ENCODE measurements at regions not wholly inside any gene's neighbourhood (a gene's known extent, or its start where the extent isn't known, plus 50 kb on each side); places are given as distances from the start of the nearest gene placed in this dataset.

DNA sequence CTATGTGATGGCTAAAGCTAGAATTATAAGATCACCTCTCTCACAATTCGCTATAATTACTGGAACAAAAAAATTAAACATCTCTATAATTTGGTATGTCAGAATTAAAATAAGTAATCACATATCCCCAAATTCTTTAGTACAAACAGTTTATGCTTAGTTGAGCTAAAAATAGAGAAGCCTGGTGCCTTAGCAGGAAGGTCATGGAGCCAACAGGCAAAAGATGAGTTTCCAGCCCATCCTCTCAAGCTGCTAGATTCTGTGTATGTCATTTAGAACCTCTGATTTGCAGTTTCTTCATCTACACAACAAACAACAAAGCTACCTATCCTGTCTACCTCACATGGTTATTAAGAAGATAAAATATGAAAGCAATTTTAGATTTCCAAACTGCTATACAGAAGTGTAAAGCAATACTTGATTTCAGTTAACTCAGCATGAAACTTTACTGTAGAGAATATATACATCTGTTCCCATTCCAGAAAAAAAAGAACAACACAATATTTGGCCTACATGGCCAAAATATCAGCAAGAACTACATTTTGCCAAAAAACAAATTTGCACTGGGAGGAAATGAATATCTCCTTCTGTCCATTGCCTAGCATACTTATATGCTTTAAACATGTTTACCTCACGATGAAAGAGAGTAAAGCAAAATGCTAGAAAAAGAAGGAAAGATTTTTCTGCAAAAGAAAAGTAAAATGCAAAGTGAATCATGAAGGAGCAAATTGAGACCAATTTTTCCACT, 294.0 kb upstream of the MIR17HG start (continued):
- TF ChIP-seq GABPB1 (CRISPR knock-in tag; IDR thresholded peaks at IDR 0.05): no peak
- no peak for TF ChIP-seq NR3C1 (CRISPR knock-in tag; conservative IDR thresholded peaks at IDR 0.05; ENCODE audit: low read depth)
- TF ChIP-seq, protein P1, sequence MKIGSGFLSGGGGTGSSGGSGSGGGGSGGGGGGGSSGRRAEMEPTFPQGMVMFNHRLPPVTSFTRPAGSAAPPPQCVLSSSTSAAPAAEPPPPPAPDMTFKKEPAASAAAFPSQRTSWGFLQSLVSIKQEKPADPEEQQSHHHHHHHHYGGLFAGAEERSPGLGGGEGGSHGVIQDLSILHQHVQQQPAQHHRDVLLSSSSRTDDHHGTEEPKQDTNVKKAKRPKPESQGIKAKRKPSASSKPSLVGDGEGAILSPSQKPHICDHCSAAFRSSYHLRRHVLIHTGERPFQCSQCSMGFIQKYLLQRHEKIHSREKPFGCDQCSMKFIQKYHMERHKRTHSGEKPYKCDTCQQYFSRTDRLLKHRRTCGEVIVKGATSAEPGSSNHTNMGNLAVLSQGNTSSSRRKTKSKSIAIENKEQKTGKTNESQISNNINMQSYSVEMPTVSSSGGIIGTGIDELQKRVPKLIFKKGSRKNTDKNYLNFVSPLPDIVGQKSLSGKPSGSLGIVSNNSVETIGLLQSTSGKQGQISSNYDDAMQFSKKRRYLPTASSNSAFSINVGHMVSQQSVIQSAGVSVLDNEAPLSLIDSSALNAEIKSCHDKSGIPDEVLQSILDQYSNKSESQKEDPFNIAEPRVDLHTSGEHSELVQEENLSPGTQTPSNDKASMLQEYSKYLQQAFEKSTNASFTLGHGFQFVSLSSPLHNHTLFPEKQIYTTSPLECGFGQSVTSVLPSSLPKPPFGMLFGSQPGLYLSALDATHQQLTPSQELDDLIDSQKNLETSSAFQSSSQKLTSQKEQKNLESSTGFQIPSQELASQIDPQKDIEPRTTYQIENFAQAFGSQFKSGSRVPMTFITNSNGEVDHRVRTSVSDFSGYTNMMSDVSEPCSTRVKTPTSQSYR (CRISPR knock-in tag; IDR thresholded peaks at IDR 0.05): no peak
- TF ChIP-seq, protein P2, sequence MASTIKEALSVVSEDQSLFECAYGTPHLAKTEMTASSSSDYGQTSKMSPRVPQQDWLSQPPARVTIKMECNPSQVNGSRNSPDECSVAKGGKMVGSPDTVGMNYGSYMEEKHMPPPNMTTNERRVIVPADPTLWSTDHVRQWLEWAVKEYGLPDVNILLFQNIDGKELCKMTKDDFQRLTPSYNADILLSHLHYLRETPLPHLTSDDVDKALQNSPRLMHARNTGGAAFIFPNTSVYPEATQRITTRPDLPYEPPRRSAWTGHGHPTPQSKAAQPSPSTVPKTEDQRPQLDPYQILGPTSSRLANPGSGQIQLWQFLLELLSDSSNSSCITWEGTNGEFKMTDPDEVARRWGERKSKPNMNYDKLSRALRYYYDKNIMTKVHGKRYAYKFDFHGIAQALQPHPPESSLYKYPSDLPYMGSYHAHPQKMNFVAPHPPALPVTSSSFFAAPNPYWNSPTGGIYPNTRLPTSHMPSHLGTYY (CRISPR knock-in tag; IDR thresholded peaks at IDR 0.05): no peak
- no peak for TF ChIP-seq NR2C2 (CRISPR knock-in tag; IDR thresholded peaks at IDR 0.05)
- TF ChIP-seq, protein P3, sequence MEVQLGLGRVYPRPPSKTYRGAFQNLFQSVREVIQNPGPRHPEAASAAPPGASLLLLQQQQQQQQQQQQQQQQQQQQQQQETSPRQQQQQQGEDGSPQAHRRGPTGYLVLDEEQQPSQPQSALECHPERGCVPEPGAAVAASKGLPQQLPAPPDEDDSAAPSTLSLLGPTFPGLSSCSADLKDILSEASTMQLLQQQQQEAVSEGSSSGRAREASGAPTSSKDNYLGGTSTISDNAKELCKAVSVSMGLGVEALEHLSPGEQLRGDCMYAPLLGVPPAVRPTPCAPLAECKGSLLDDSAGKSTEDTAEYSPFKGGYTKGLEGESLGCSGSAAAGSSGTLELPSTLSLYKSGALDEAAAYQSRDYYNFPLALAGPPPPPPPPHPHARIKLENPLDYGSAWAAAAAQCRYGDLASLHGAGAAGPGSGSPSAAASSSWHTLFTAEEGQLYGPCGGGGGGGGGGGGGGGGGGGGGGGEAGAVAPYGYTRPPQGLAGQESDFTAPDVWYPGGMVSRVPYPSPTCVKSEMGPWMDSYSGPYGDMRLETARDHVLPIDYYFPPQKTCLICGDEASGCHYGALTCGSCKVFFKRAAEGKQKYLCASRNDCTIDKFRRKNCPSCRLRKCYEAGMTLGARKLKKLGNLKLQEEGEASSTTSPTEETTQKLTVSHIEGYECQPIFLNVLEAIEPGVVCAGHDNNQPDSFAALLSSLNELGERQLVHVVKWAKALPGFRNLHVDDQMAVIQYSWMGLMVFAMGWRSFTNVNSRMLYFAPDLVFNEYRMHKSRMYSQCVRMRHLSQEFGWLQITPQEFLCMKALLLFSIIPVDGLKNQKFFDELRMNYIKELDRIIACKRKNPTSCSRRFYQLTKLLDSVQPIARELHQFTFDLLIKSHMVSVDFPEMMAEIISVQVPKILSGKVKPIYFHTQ (CRISPR knock-in tag; IDR thresholded peaks at IDR 0.05): no peak
- TF ChIP-seq, protein P4, sequence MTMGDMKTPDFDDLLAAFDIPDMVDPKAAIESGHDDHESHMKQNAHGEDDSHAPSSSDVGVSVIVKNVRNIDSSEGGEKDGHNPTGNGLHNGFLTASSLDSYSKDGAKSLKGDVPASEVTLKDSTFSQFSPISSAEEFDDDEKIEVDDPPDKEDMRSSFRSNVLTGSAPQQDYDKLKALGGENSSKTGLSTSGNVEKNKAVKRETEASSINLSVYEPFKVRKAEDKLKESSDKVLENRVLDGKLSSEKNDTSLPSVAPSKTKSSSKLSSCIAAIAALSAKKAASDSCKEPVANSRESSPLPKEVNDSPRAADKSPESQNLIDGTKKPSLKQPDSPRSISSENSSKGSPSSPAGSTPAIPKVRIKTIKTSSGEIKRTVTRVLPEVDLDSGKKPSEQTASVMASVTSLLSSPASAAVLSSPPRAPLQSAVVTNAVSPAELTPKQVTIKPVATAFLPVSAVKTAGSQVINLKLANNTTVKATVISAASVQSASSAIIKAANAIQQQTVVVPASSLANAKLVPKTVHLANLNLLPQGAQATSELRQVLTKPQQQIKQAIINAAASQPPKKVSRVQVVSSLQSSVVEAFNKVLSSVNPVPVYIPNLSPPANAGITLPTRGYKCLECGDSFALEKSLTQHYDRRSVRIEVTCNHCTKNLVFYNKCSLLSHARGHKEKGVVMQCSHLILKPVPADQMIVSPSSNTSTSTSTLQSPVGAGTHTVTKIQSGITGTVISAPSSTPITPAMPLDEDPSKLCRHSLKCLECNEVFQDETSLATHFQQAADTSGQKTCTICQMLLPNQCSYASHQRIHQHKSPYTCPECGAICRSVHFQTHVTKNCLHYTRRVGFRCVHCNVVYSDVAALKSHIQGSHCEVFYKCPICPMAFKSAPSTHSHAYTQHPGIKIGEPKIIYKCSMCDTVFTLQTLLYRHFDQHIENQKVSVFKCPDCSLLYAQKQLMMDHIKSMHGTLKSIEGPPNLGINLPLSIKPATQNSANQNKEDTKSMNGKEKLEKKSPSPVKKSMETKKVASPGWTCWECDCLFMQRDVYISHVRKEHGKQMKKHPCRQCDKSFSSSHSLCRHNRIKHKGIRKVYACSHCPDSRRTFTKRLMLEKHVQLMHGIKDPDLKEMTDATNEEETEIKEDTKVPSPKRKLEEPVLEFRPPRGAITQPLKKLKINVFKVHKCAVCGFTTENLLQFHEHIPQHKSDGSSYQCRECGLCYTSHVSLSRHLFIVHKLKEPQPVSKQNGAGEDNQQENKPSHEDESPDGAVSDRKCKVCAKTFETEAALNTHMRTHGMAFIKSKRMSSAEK (CRISPR knock-in tag; IDR thresholded peaks at IDR 0.05; ENCODE audit: borderline replicate concordance): no peak

DNA sequence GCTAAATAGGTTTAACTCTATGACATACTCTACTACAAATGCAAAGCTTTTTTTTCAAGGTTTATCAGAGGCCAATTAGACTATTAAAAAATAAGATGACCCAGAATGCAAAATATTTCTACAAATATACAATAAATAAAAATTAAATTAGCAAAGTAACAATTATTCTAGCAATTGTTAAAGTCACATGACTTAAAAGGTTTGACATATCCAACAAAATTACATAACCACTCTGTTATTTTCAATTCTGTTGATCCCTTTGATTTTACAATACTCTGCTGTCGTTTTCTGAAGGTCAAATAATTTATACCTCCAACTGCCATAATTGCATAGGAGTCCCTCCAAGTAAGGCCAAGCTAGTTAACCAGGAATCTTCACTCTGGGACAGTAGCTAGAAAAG, 292.6 kb upstream of the MIR17HG start:
- ATAC-seq (no peak), DNase-seq (ENCODE audit: low spot score) (no peak)
- H3K36me3 Mint-ChIP-seq: peaks cover 3% of the 10 kb centered on the region; the same call in 1 of the 2 replicates
- H3K9me3 Mint-ChIP-seq: peaks cover 9% of the 10 kb centered on the region
- H3K4me1 Mint-ChIP-seq: peaks cover 10% of the 10 kb centered on the region
- H3K27me3 Mint-ChIP-seq (ENCODE audit: low read depth): no peaks in the 10 kb centered on the region; the same call in 1 of the 2 replicates
- no peak overlapping the region for H3K4me3 Mint-ChIP-seq
- H3K27ac Mint-ChIP-seq: no peak overlapping the region
- ChIA-PET POLR2A (interaction anchor here (0.7 kb wide), 1 partner anchor 59 kb away, joined by 3 read pairs; no protein-coding TSS in a partner anchor), CTCF (no interaction called here)
- TF ChIP-seq CREM (CRISPR knock-in tag; IDR thresholded peaks at IDR 0.05): no peak
- TF ChIP-seq MYBL2 (CRISPR knock-in tag; IDR thresholded peaks at IDR 0.05): no peak
- no peak for TF ChIP-seq GRHL2 (CRISPR knock-in tag; IDR thresholded peaks at IDR 0.05; ENCODE audit: insufficient replicate concordance, severe bottlenecking)
- TF ChIP-seq, protein P5, sequence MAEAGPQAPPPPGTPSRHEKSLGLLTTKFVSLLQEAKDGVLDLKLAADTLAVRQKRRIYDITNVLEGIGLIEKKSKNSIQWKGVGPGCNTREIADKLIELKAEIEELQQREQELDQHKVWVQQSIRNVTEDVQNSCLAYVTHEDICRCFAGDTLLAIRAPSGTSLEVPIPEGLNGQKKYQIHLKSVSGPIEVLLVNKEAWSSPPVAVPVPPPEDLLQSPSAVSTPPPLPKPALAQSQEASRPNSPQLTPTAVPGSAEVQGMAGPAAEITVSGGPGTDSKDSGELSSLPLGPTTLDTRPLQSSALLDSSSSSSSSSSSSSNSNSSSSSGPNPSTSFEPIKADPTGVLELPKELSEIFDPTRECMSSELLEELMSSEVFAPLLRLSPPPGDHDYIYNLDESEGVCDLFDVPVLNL (CRISPR knock-in tag; IDR thresholded peaks at IDR 0.05; ENCODE audit: borderline replicate concordance, low read depth): no peak
- TF ChIP-seq ATF1 (CRISPR knock-in tag; IDR thresholded peaks at IDR 0.05): no peak
- no peak for TF ChIP-seq ELF4 (CRISPR knock-in tag; IDR thresholded peaks at IDR 0.05; ENCODE audit: low read depth)
- TF ChIP-seq, protein P6, sequence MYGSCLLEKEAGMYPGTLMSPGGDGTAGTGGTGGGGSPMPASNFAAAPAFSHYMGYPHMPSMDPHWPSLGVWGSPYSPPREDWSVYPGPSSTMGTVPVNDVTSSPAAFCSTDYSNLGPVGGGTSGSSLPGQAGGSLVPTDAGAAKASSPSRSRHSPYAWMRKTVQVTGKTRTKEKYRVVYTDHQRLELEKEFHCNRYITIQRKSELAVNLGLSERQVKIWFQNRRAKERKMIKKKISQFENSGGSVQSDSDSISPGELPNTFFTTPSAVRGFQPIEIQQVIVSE (CRISPR knock-in tag; IDR thresholded peaks at IDR 0.05; ENCODE audit: borderline replicate concordance): no peak
- no peak for TF ChIP-seq GABPB1 (CRISPR knock-in tag; IDR thresholded peaks at IDR 0.05)
- TF ChIP-seq ZNF138 (CRISPR knock-in tag; conservative IDR thresholded peaks at IDR 0.05): no peak
- TF ChIP-seq, protein P7, sequence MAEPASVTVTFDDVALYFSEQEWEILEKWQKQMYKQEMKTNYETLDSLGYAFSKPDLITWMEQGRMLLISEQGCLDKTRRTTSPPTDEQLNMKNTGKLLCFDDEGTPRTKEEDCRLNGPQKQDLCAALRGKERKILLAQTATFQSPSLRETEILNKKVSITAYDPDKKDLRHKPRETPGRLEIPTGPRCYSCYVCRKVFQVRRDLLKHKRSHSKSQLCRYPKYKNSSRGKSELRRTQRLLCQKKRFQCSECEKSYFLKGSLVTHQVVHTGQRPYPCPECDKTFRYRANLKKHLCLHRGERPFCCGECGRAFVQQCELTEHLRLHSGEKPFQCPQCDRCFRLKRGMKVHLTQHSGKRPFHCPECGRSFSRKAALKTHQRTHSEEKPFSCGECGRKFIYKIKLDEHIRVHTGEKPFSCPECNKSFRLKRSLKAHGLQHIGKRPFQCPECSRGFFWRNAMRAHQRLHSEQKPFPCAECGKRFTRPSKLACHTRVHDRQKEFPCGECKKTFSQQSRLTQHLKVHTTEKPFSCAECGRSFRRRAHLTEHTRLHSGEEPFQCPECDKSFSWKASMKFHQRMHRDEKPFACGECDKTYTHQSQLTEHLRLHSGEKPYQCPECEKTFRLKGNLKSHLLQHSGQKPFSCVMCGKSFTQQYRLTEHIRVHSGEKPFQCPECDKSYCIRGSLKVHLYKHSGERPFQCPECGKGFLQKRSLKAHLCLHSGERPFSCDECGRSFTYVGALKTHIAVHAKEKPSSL (CRISPR knock-in tag; conservative IDR thresholded peaks at IDR 0.05): no peak
- no peak for TF ChIP-seq NFYB (CRISPR knock-in tag; conservative IDR thresholded peaks at IDR 0.05; ENCODE audit: low read depth)
- TF ChIP-seq NR1H2 (CRISPR knock-in tag; IDR thresholded peaks at IDR 0.05): no peak
- no peak for TF ChIP-seq TCF7 (CRISPR knock-in tag; IDR thresholded peaks at IDR 0.05; ENCODE audit: low read depth)
- no peak for TF ChIP-seq CBFB (CRISPR knock-in tag; IDR thresholded peaks at IDR 0.05; ENCODE audit: low read depth)
